Gastrocnemius medialis (tissue), 4 donors: ENCODE measurements at regions not wholly inside any gene's neighbourhood (a gene's known extent, or its start where the extent isn't known, plus 50 kb on each side); places are given as distances from the start of the nearest gene placed in this dataset.

Source experiments
- CTCF ChIP-seq, 5 experiments: fragments of 450-650 bp in 3 of 5; fragments of 200-600 bp in 2 of 5; sonication (generic) in 2 of 5; IDR thresholded peaks in 4 of 5; conservative IDR thresholded peaks in 1 of 5; 1 replicate in 4 of 5; 2 replicates in 1 of 5; pipeline ENCODE4 v1.5.1; 2016 to 2019; ENCODE audit warnings: antibody characterized with exemption in 5 of 5, mild to moderate bottlenecking in 3 of 5, moderate library complexity in 3 of 5
- POLR2A ChIP-seq, 2 donors: fragments of 450-650 bp; IDR thresholded peaks; one replicate each; pipeline ENCODE4 v1.6.1; 2017; ENCODE audit warnings: antibody characterized with exemption in 2 of 2, mild to moderate bottlenecking in 2 of 2, moderate library complexity in 2 of 2

GRCh38 chr12:20282401-20282800 lies 85.9 kb upstream of the PDE3A start:
- no peak for TF ChIP-seq POLR2A (IDR thresholded peaks at IDR 0.05)
- TF ChIP-seq CTCF (IDR thresholded peaks at IDR 0.05 in 4 of 5, conservative IDR thresholded peaks at IDR 0.05 in 1 of 5): no peak
